GM12878 (cell line): ENCODE measurements at regions not wholly inside any gene's neighbourhood (a gene's known extent, or its start where the extent isn't known, plus 50 kb on each side); places are given as distances from the start of the nearest gene placed in this dataset.

Experiments
- ATAC-seq: fragments of 200-7000 bp; cut with Tn5 transposase; 3 replicates; pipeline ENCODE4 v1.9.1; 2020; ENCODE audit warnings: mild to moderate bottlenecking, moderate library complexity
- BruUV-seq: library from RNA; stranded (reverse); fragments of 400-500 nt; replicated peaks from 2 replicates; lab custom pipeline; 2021; lab: Mats Ljungman, UMichigan
- CTCF ChIA-PET: fragments of 300-600 bp; sonication (Branson Sonifier 250); formaldehyde crosslinking; extraction: SDS; loops from one replicate; lab custom pipeline; 2021; ENCODE audit warnings: inconsistent platforms; lab: Yijun Ruan, JAX
- POLR2A ChIA-PET: fragments of 350-600 bp; formaldehyde crosslinking; extraction: SDS; loops from one replicate; lab custom pipeline; 2021; ENCODE audit warnings: inconsistent platforms; lab: Charles Lee
- RAD21 ChIA-PET: fragments of 300-600 bp; sonication (Branson Sonifier 250); formaldehyde crosslinking; loops from one replicate; lab custom pipeline; 2023; ENCODE audit warnings: antibody characterized with exemption; ENCODE audit not compliant: unreplicated experiment; lab: Charles Lee
- SMC1A ChIA-PET: fragments of 300-600 bp; sonication (Branson Sonifier 250); formaldehyde crosslinking; loops from one replicate; lab custom pipeline; 2023; ENCODE audit not compliant: unreplicated experiment, uncharacterized antibody; lab: Charles Lee
- DNase-seq: peaks from one replicate; pipeline ENCODE4 v3.0.0-alpha.2; 2011; ENCODE audit warnings: low read depth, low spot score
- FAIRE-seq: peaks from 3 replicates; lab custom pipeline; 2011; peaks lifted over from hg19 to GRCh38; lab: Jason Lieb, UNC
- H2AFZ ChIP-seq: 2 replicates; pipeline ENCODE4 v1.6.0; 2011; ENCODE audit warnings: low read depth, low read length, control low read depth; ENCODE audit not compliant: control insufficient read depth
- H3K27ac ChIP-seq: 2 replicates; pipeline ENCODE4 v1.5.1; 2011; ENCODE audit warnings: control low read depth; ENCODE audit not compliant: control insufficient read depth, insufficient read depth
- H3K27me3 ChIP-seq, 2 experiments: replicated peaks in 1 of 2; 2 replicates each; pipeline versions ENCODE4 v1.6.0 to v1.6.1; 2011; ENCODE audit warnings: low read length in 1 of 2; ENCODE audit not compliant: control insufficient read depth in 2 of 2, insufficient read depth in 2 of 2
- H3K36me3 ChIP-seq, 2 experiments: 2 replicates each; pipeline ENCODE4 v1.5.1; 2011; ENCODE audit warnings: low read length in 1 of 2; ENCODE audit not compliant: control insufficient read depth in 2 of 2, insufficient read depth in 2 of 2
- H3K4me1 ChIP-seq: 2 replicates; pipeline ENCODE4 v1.6.1; 2011; ENCODE audit warnings: mild to moderate bottlenecking, low read length, moderate library complexity, mixed read lengths; ENCODE audit not compliant: control insufficient read depth, insufficient read depth
- H3K4me2 ChIP-seq: 2 replicates; pipeline ENCODE4 v1.6.0; 2011; ENCODE audit warnings: control low read depth; ENCODE audit not compliant: control insufficient read depth, insufficient read depth
- H3K4me3 ChIP-seq: fragments of 200-600 bp; sonication (generic); 2 replicates; pipeline ENCODE4 v1.5.1; 2016
- H3K79me2 ChIP-seq: 2 replicates; pipeline ENCODE4 v1.6.0; 2011; ENCODE audit warnings: low read length; ENCODE audit not compliant: control insufficient read depth, insufficient read depth
- H3K9ac ChIP-seq: 2 replicates; pipeline ENCODE4 v1.8.0; 2011; ENCODE audit warnings: low read length, control low read depth, mixed read lengths; ENCODE audit not compliant: control insufficient read depth, insufficient read depth
- H3K9me3 ChIP-seq: replicated peaks from 3 replicates; pipeline ENCODE4 v1.5.1; 2011; ENCODE audit warnings: mild to moderate bottlenecking, low read length; ENCODE audit not compliant: control insufficient read depth, insufficient read depth
- H4K20me1 ChIP-seq: 2 replicates; pipeline ENCODE4 v1.6.0; 2011; ENCODE audit not compliant: control insufficient read depth, insufficient read depth
- EED ChIP-seq: sonication (generic); IDR thresholded peaks from 2 replicates; pipeline ENCODE4 v1.6.1; 2016; ENCODE audit warnings: antibody characterized with exemption, low read depth
- MLLT1 ChIP-seq: fragments of 450-650 bp; IDR thresholded peaks from 2 replicates; pipeline ENCODE4 v1.6.1; 2016; ENCODE audit warnings: mild to moderate bottlenecking
- MTA3 ChIP-seq: IDR thresholded peaks from 2 replicates; pipeline ENCODE4 v1.6.1; 2012; ENCODE audit warnings: low read length, inconsistent platforms, borderline replicate concordance
- NR2C2 ChIP-seq: IDR thresholded peaks from 2 replicates; pipeline ENCODE4 v1.6.1; 2011; ENCODE audit warnings: borderline replicate concordance, low read depth; ENCODE audit not compliant: control insufficient read depth, insufficient read length
- PAX5 ChIP-seq: IDR thresholded peaks from 2 replicates; pipeline ENCODE4 v1.6.1; 2011; ENCODE audit warnings: low read depth, low read length, borderline replicate concordance
- PRDM15 ChIP-seq: fragments of 450-650 bp; formaldehyde crosslinking; IDR thresholded peaks from 2 replicates; pipeline ENCODE4 v1.4.0; 2020; ENCODE audit warnings: mild to moderate bottlenecking, moderate library complexity
- RBBP5 ChIP-seq: fragments of 200-600 bp; sonication (generic); conservative IDR thresholded peaks from 2 replicates; pipeline ENCODE4 v1.6.1; 2016
- TCF7 ChIP-seq: IDR thresholded peaks from 2 replicates; pipeline ENCODE4 v1.6.1; 2014; ENCODE audit warnings: antibody characterized with exemption, borderline replicate concordance
- ZNF687 ChIP-seq: fragments of 450-650 bp; IDR thresholded peaks from 2 replicates; pipeline ENCODE4 v1.6.1; 2017; ENCODE audit warnings: mild to moderate bottlenecking, moderate library complexity
- WGBS: methylation state at CpG from one replicate; pipeline ENCODE4 v1.1.6; 2016; ENCODE audit warnings: low lambda C conversion rate; ENCODE audit not compliant: insufficient replicate concordance, insufficient coverage; ENCODE audit errors: missing lambda C conversion rate; 5-methylcytosine and 5-hydroxymethylcytosine counted together
- in situ Hi-C: fragments of 300-500 bp; cut with MboI; formaldehyde crosslinking; loops from 9 replicates; pipeline ENCODE4 v1.14.3; 2018; ENCODE audit warnings: mixed read lengths
- intact Hi-C: fragments of 100-400 bp; cut with micrococcal nuclease; formaldehyde crosslinking; loops from one replicate; pipeline ENCODE4 v1.14.2; 2022; ENCODE audit not compliant: unreplicated experiment
- TF ChIP-seq, protein P1 (sequence below): fragments of 150-350 bp; IDR thresholded peaks from 2 replicates; pipeline ENCODE4 v1.6.1; 2014; ENCODE audit warnings: mild to moderate bottlenecking, low read depth, low read length

DNA sequence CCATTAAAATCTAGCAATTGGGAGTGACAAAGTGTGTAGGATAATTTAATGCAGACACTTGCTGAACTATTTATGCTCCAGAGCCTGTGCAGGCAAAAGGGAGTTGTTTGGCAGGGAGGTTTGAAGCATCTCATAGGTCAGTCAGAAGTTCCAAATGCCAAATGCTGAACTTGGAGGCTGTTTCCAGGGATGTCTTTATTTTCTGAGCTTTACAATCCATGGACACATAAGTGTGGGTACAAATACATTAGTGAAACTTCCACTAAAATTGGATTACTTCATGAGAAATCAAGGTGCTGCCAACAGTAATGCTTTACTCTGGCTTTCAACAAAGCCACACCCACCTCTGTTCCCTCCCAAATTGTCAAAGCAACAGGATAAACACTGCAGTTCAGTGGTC lies 422.1 kb upstream of the SETBP1 start (continued):
- TF ChIP-seq, protein P1, sequence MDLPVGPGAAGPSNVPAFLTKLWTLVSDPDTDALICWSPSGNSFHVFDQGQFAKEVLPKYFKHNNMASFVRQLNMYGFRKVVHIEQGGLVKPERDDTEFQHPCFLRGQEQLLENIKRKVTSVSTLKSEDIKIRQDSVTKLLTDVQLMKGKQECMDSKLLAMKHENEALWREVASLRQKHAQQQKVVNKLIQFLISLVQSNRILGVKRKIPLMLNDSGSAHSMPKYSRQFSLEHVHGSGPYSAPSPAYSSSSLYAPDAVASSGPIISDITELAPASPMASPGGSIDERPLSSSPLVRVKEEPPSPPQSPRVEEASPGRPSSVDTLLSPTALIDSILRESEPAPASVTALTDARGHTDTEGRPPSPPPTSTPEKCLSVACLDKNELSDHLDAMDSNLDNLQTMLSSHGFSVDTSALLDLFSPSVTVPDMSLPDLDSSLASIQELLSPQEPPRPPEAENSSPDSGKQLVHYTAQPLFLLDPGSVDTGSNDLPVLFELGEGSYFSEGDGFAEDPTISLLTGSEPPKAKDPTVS, result no peak

DNA sequence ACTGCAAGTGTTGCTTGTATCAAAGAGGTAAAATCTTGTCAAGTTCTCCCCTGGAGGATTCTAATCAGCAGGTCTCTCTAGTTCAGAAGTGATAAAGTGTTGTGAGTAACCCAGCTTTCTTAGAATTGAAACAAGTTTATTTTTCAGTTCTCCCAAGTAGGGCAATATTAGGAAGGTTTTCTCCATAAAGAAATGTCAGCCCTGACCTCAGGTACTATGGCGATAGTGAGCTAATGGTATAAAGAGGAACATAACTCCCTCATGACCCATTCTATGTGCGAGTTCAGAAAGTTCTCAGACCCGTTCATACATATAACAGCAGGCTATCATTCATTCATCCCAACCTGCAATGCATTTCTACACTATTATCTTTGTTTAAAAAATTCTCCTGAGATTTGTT lies 421.1 kb upstream of the SETBP1 start:
- SMC1A ChIA-PET, result interaction anchor here (0.7 kb wide), 1 partner anchor 399 kb away, joined by 3 read pairs; no protein-coding TSS in a partner anchor
- intact Hi-C loops, result no loop called here
- no peak for DNase-seq
- Histone ChIP-seq H3K4me3 (no peak overlapping the region), H2AFZ (no peak overlapping the region), H3K9me3 (no peaks in the 10 kb centered on the region), H3K4me2 (no peak overlapping the region), H3K27ac (no peak overlapping the region), H3K27me3 (no peaks in the 10 kb centered on the region; a peak in 1 of 4 replicates), H3K79me2 (no peaks in the 10 kb centered on the region), H4K20me1 (no peaks in the 10 kb centered on the region), H3K36me3 (no peaks in the 10 kb centered on the region), H3K4me1 (no peaks in the 10 kb centered on the region), H3K9ac (no peak overlapping the region)
- POLR2A ChIA-PET, result interaction anchor here (0.6 kb wide), 1 partner anchor 118 kb away, joined by 8 read pairs; no protein-coding TSS in a partner anchor
- in situ Hi-C loops, result no loop called here
- RAD21 ChIA-PET, result no interaction called here
- CTCF ChIA-PET, result interaction anchor here (0.5 kb wide), 1 partner anchor 326 kb away, joined by 3 read pairs; no protein-coding TSS in a partner anchor
- FAIRE-seq, result no peak
- TF ChIP-seq EED, result no peak
- TF ChIP-seq MTA3, result no peak
- no peak for TF ChIP-seq ZNF687
- TF ChIP-seq PRDM15 (CRISPR knock-in tag), result no peak
- TF ChIP-seq MLLT1, result no peak
- no peak for TF ChIP-seq RBBP5
- TF ChIP-seq NR2C2, result no peak
- no peak for TF ChIP-seq PAX5
- TF ChIP-seq TCF7, result no peak
- ATAC-seq, result no peak
- 32% methylated on average over 3 of the region's 3 CpGs for WGBS
- no TSS peak for BruUV-seq
